Heart left ventricle (tissue), 16 donors: ENCODE measurements at regions not wholly inside any gene's neighbourhood (a gene's known extent, or its start where the extent isn't known, plus 50 kb on each side); places are given as distances from the start of the nearest gene placed in this dataset.

Experiments used
- ATAC-seq, 4 donors: fragments of 200-7000 bp; cut with Tn5 transposase; one replicate each; pipeline ENCODE4 v1.9.1; 2020 to 2022; ENCODE audit warnings: moderate library complexity in 4 of 4, mild to moderate bottlenecking in 3 of 4, moderate number of reproducible peaks in 1 of 4
- DNase-seq, 5 donors: peaks; one replicate each; pipeline ENCODE4 v3.0.0-alpha.2; 2020
- H3K27ac ChIP-seq, 12 donors: fragments of 200-600 bp; sonication (generic) in 4 of 12; one replicate each; pipeline versions ENCODE4 v1.5.0 to v1.8.0; 2016 to 2022; ENCODE audit warnings: mild to moderate bottlenecking in 2 of 12
- H3K27me3 ChIP-seq, 9 donors: fragments of 200-600 bp; sonication (generic) in 2 of 9; one replicate each; pipeline versions ENCODE4 v1.5.1 to v1.8.0; 2016 to 2022; ENCODE audit warnings: mild to moderate bottlenecking in 3 of 9
- H3K36me3 ChIP-seq, 9 donors: fragments of 200-600 bp; sonication (generic) in 2 of 9; one replicate each; pipeline versions ENCODE4 v1.5.0 to v1.8.0; 2018 to 2022; ENCODE audit warnings: mild to moderate bottlenecking in 2 of 9
- H3K4me1 ChIP-seq, 12 donors: fragments of 200-600 bp; sonication (generic) in 4 of 12; one replicate each; pipeline versions ENCODE4 v1.5.0 to v1.8.0; 2016 to 2022; ENCODE audit warnings: mild to moderate bottlenecking in 3 of 12
- H3K4me3 ChIP-seq, 12 donors: fragments of 200-600 bp; sonication (generic) in 4 of 12; one replicate each; pipeline versions ENCODE4 v1.5.0 to v1.8.0; 2017 to 2022; ENCODE audit warnings: mild to moderate bottlenecking in 9 of 12, moderate library complexity in 4 of 12
- H3K9me3 ChIP-seq, 12 donors: fragments of 200-600 bp; sonication (generic) in 4 of 12; one replicate each; pipeline versions ENCODE4 v1.5.0 to v1.8.0; 2016 to 2022; ENCODE audit warnings: mild to moderate bottlenecking in 1 of 12
- CTCF ChIP-seq, 12 donors: fragments of 200-600 bp; sonication (generic) in 4 of 12; IDR thresholded peaks; one replicate each; pipeline versions ENCODE4 v1.5.0 to v1.8.0; 2018 to 2022; ENCODE audit warnings: antibody characterized with exemption in 12 of 12, mild to moderate bottlenecking in 5 of 12
- POLR2A ChIP-seq, 2 donors: fragments of 450-650 bp; IDR thresholded peaks; one replicate each; pipeline ENCODE4 v1.6.1; 2017; ENCODE audit warnings: antibody characterized with exemption in 2 of 2, mild to moderate bottlenecking in 2 of 2, moderate library complexity in 2 of 2
- WGBS, 4 donors: extraction: QIAGEN DNeasy Blood & Tissue Kit in 2 of 4; methylation state at CpG; one replicate each; pipeline versions ENCODE4 v1.1.5 to v1.1.7; 2013 to 2018; 5-methylcytosine and 5-hydroxymethylcytosine counted together
- intact Hi-C, 10 donors: fragments of 100-400 bp; cut with DNase I; formaldehyde crosslinking; loops; one replicate each; pipeline versions ENCODE4 v1.11.1 to v1.14.2; 2022
- donor health status: ischemic (EF 13 %, LVEDD 7.1; RV severe dilation, severe dysfunction).
- donor health status: healthy with polysubstance abuse.
- donor health status: DM: no; HTN: yes; CAD: no.
- donor health status: DM: no; HTN: no; CAD: no.
- donor health status: ischemic (EF 25% LVEDD 6.9; RV normal size, moderate dysfunction).
- donor health status: ischemic (EF 25% LVEDD 5.7; RV mildly dilated, moderate dysfunction).
- donor health status: healthy.
- donor health status: DM: yes; HTN: yes; CAD: no.
- donor health status: ischemic (EF 35%, LVEDD 5.7; RV mildly dilated, moderate dysfunction).
- donor health status: nonischemic (EF 11% LVEDD 7.7; RV severe dilation, severe dysfunction).
- donor health status: DM: yes; HTN: yes; CAD: no.
- donor health status: PGD.
- donor health status: ischemic (EF 29% LVEDD 5.4; RV normal size, mild dysfunction).
- donor health status: nonischemic (EF 23%, LVEDD 6.1; RV moderate dilation, normal function).

GRCh38 chr10:8705415-8705814 is 650.9 kb downstream of the GATA3 start:
- DNase-seq = no peak
- Histone ChIP-seq H3K36me3 (no peaks in the 10 kb centered on the region), H3K9me3 (no peaks in the 10 kb centered on the region), H3K4me3 (no peak overlapping the region), H3K4me1 (no peaks in the 10 kb centered on the region), H3K27ac (no peak overlapping the region), H3K27me3 (no peaks in the 10 kb centered on the region)
- TF ChIP-seq POLR2A (IDR thresholded peaks at IDR 0.05) (no peak), CTCF (IDR thresholded peaks at IDR 0.05) (no peak)
- WGBS, 4 donors = 73 to 78% (median 76%) methylated on average over 3 of the region's 3 CpGs
- no peak for ATAC-seq
- intact Hi-C loops = no loop called here

GRCh38 chr10:8712656-8713055 is 658.2 kb downstream of the GATA3 start:
- ATAC-seq (no peak), DNase-seq (no peak)
- Histone ChIP-seq H3K4me3 (no peak overlapping the region), H3K27ac (no peak overlapping the region), H3K27me3 (no peaks in the 10 kb centered on the region), H3K4me1 (no peaks in the 10 kb centered on the region), H3K9me3 (peaks cover 0 to 6% (median 0%) of the 10 kb centered on the region in 12 donors), H3K36me3 (no peaks in the 10 kb centered on the region)
- WGBS, 4 donors = 47 to 79% (median 76%) methylated on average over 4 of the region's 4 CpGs
- no peak for TF ChIP-seq CTCF (IDR thresholded peaks at IDR 0.05)
- no peak for TF ChIP-seq POLR2A (IDR thresholded peaks at IDR 0.05)
- intact Hi-C loops = no loop called here

GRCh38 chr10:8719971-8720370 is 665.5 kb downstream of the GATA3 start:
- peaks cover 0 to 34% (median 13%) of the 10 kb centered on the region in 12 donors for H3K9me3 ChIP-seq

GRCh38 chr10:8721650-8722049 is 667.2 kb downstream of the GATA3 start:
- TF ChIP-seq CTCF (IDR thresholded peaks at IDR 0.05) (no peak), POLR2A (IDR thresholded peaks at IDR 0.05) (no peak)
- DNase-seq (no peak), ATAC-seq (no peak)
- H3K4me1 ChIP-seq = no peaks in the 10 kb centered on the region
- peaks cover 0 to 34% (median 13%) of the 10 kb centered on the region in 12 donors for H3K9me3 ChIP-seq
- no peaks in the 10 kb centered on the region for H3K27me3 ChIP-seq
- 45 to 75% (median 70%) methylated on average over 3 of the region's 3 CpGs for WGBS, 4 donors
- intact Hi-C loops = no loop called here
- H3K27ac ChIP-seq = no peak overlapping the region
- H3K36me3 ChIP-seq = no peaks in the 10 kb centered on the region
- H3K4me3 ChIP-seq = no peak overlapping the region

More at GRCh38 chr10:8719971-8720370, 665.5 kb downstream of the GATA3 start:
- Histone ChIP-seq H3K27me3 (no peaks in the 10 kb centered on the region), H3K4me3 (no peak overlapping the region), H3K27ac (no peak overlapping the region), H3K36me3 (no peaks in the 10 kb centered on the region), H3K4me1 (no peaks in the 10 kb centered on the region)
- intact Hi-C loops = no loop called here
- 78 to 86% (median 84%) methylated on average over 4 of the region's 4 CpGs for WGBS, 4 donors
- TF ChIP-seq POLR2A (IDR thresholded peaks at IDR 0.05) = no peak
- TF ChIP-seq CTCF (IDR thresholded peaks at IDR 0.05) = no peak
- no peak for DNase-seq
- ATAC-seq = no peak
